Esophagus squamous epithelium (tissue), 5 donors: ENCODE measurements at regions not wholly inside any gene's neighbourhood (a gene's known extent, or its start where the extent isn't known, plus 50 kb on each side); places are given as distances from the start of the nearest gene placed in this dataset.

ENCODE experiments used
- DNase-seq: peaks from one replicate; lab custom pipeline; 2025; lab: John Stamatoyannopoulos, UW
- H3K27ac ChIP-seq, 4 donors: fragments of 200-600 bp; sonication (generic); one replicate each; pipeline ENCODE4 v1.5.1; 2016 to 2019; ENCODE audit warnings: mild to moderate bottlenecking in 1 of 4
- H3K27me3 ChIP-seq, 4 donors: fragments of 200-600 bp; sonication (generic); 1 replicate in 3 of 4; 2 replicates in 1 of 4; pipeline versions ENCODE4 v1.5.1 to v1.6.0; 2017 to 2021; ENCODE audit warnings: antibody characterized with exemption in 1 of 4
- H3K36me3 ChIP-seq, 3 donors: fragments of 200-600 bp; sonication (generic); one replicate each; pipeline ENCODE4 v1.5.1; 2016 to 2019
- H3K4me1 ChIP-seq, 3 donors: fragments of 200-600 bp; sonication (generic); one replicate each; pipeline ENCODE4 v1.5.1; 2017 to 2019
- H3K4me3 ChIP-seq, 4 donors: fragments of 200-600 bp; sonication (generic); 1 replicate in 3 of 4; 2 replicates in 1 of 4; pipeline ENCODE4 v1.5.1; 2016 to 2019; ENCODE audit warnings: mild to moderate bottlenecking in 2 of 4, moderate library complexity in 1 of 4
- H3K9me3 ChIP-seq, 3 donors: fragments of 200-600 bp; sonication (generic); one replicate each; pipeline ENCODE4 v1.5.1; 2016 to 2019
- POLR2A ChIP-seq, 4 donors: fragments of 450-650 bp; IDR thresholded peaks; one replicate each; pipeline ENCODE4 v1.6.1; 2017; ENCODE audit warnings: antibody characterized with exemption in 4 of 4, mild to moderate bottlenecking in 4 of 4, moderate library complexity in 3 of 4
- WGBS, 2 donors: methylation state at CpG; one replicate each; pipeline ENCODE4 v1.1.5; 2018; 5-methylcytosine and 5-hydroxymethylcytosine counted together
- intact Hi-C: fragments of 100-400 bp; cut with DNase I; formaldehyde crosslinking; loops from one replicate; pipeline ENCODE4 v1.15.0; 2022
- TF ChIP-seq, protein P1 (sequence below), 6 experiments: fragments of 450-650 bp in 4 of 6; fragments of 200-600 bp in 2 of 6; sonication (generic) in 2 of 6; IDR thresholded peaks; one replicate each; pipeline ENCODE4 v1.5.1; 2016 to 2019; ENCODE audit warnings: antibody characterized with exemption in 6 of 6, mild to moderate bottlenecking in 4 of 6, moderate library complexity in 4 of 6
- donor health status: DM: yes; HTN: yes; CAD: no.

DNA sequence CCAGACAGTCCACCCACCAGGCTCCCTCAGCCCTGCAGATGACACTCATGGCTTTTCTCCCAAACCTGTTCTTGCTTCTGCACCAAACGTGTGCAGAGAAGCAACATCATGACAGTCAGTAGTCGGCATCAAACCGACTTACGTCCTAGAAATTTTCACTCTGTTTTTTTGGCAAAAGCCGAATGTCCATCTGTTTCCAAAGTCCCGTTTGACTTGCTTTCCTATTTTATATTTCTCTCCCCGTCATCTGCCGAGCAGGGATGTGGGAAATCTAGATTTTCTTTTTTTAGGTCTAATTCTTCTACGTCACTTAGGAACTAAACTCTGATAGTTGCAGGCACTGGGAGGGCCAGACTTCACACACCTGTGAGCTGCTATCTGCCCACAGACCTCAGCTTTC is 104.9 kb downstream of the RMI2 start:
- H3K4me3 ChIP-seq: no peak overlapping the region
- H3K9me3 ChIP-seq: no peaks in the 10 kb centered on the region
- intact Hi-C loops: no loop called here
- no peak for TF ChIP-seq POLR2A (IDR thresholded peaks at IDR 0.05)
- TF ChIP-seq, protein P1, sequence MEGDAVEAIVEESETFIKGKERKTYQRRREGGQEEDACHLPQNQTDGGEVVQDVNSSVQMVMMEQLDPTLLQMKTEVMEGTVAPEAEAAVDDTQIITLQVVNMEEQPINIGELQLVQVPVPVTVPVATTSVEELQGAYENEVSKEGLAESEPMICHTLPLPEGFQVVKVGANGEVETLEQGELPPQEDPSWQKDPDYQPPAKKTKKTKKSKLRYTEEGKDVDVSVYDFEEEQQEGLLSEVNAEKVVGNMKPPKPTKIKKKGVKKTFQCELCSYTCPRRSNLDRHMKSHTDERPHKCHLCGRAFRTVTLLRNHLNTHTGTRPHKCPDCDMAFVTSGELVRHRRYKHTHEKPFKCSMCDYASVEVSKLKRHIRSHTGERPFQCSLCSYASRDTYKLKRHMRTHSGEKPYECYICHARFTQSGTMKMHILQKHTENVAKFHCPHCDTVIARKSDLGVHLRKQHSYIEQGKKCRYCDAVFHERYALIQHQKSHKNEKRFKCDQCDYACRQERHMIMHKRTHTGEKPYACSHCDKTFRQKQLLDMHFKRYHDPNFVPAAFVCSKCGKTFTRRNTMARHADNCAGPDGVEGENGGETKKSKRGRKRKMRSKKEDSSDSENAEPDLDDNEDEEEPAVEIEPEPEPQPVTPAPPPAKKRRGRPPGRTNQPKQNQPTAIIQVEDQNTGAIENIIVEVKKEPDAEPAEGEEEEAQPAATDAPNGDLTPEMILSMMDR (IDR thresholded peaks at IDR 0.05): no peak
- no peak overlapping the region for H3K27ac ChIP-seq
- H3K27me3 ChIP-seq: no peaks in the 10 kb centered on the region
- WGBS, 2 donors: 89 to 91% methylated on average over 9 of the region's 9 CpGs
- H3K4me1 ChIP-seq: peaks cover 0 to 16% (median 4%) of the 10 kb centered on the region in 3 donors
- no peaks in the 10 kb centered on the region for H3K36me3 ChIP-seq
- no peak for DNase-seq

DNA sequence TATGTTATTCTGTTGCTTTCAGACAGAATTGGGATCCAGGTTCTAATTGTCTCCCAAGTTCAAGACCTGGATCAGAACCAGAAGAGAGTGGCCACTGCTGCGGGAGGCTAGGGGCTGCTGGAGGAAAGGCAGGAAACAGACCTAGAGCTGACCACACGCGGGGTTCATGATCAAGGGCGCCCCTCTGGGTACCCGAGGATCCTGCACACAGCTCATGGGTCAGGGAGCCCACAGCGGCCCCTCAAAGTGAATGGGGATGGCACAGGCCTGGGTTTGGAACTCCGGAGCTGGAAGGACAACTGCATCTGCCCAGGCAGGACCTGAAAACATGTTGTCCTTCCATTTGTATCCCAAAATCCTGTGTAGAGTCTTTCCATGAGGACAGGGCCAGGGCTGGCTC is 107.0 kb downstream of the RMI2 start:
- no peaks in the 10 kb centered on the region for H3K9me3 ChIP-seq
- no peak overlapping the region for H3K4me3 ChIP-seq

DNA sequence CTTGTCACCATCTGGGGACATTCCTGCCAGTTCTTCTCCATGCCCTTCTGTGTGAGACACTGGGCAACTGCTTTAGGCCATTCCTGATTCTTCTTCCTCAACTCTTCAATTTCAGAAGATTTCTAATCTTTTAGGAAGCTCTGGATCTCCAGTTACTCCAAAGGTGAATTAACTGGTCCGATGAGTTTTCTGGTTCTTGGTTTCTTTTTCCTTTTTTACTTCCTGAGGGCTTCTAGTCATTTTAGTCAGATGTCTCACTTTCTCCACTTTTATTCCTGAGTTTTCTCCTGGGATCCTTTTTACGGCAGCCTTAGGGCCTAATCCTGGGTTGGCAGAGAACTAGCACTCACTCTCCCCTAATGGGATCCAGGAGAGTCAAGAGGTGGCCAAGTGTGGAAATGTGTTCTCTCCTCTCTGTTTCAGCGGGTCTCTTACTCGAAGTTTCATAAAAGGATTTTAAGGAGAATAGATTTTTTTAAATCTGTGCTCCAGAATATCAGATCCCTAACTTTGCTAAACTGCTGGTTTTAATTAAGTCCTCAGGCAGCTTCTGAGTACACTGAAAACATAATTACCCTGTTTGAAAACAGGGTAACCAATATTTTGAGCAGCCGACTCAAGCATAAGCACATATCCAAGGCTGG is 107.6 kb downstream of the RMI2 start:
- Histone ChIP-seq H3K4me1 (peaks cover 0 to 16% (median 4%) of the 10 kb centered on the region in 3 donors), H3K27me3 (no peaks in the 10 kb centered on the region), H3K36me3 (no peaks in the 10 kb centered on the region), H3K27ac (peak overlapping the region in 2 of 4 donors; percentile 16 to 30), H3K9me3 (no peaks in the 10 kb centered on the region), H3K4me3 (no peak overlapping the region)
- TF ChIP-seq, protein P1 (IDR thresholded peaks at IDR 0.05): no peak
- no peak for TF ChIP-seq POLR2A (IDR thresholded peaks at IDR 0.05)
- no peak for DNase-seq
- WGBS, 2 donors: 35% methylated on average over 5 of the region's 5 CpGs
- intact Hi-C loops: no loop called here

More for the DNA sequence above, 107.0 kb downstream of the RMI2 start:
- intact Hi-C loops: no loop called here
- H3K36me3 ChIP-seq: no peaks in the 10 kb centered on the region
- H3K27ac ChIP-seq: peak overlapping the region in 2 of 4 donors; percentile 16 to 30
- no peak for DNase-seq
- whole genome bisulfite sequencing, 2 donors: 77 to 83% methylated on average over 5 to 7 of the region's 7 CpGs
- no peaks in the 10 kb centered on the region for H3K27me3 ChIP-seq
- no peak for TF ChIP-seq POLR2A (IDR thresholded peaks at IDR 0.05)
- TF ChIP-seq, protein P1 (IDR thresholded peaks at IDR 0.05): no peak
- peaks cover 0 to 16% (median 4%) of the 10 kb centered on the region in 3 donors for H3K4me1 ChIP-seq

DNA sequence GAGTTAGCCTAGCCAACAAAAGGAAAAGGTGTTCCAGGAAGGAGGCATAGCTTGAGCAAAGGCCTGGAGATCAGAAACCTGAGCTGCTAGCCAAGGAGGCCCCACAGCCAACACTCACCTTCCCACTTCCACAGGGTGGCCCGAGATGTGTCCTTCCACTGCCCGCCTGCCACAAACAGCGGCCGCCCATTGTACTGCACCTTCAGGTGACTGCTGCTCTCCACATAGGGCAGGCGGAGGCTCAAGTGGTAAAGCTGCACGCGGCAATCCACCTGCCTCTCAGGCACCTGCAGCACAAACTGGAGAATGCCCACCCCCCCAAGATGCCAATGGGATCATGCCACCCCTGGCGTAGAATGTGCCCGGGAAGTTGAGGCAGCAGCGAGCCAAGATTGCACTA is 111.5 kb downstream of the RMI2 start:
- Histone ChIP-seq H3K27me3 (no peaks in the 10 kb centered on the region), H3K36me3 (no peaks in the 10 kb centered on the region), H3K27ac (no peak overlapping the region), H3K4me3 (no peak overlapping the region), H3K9me3 (no peaks in the 10 kb centered on the region), H3K4me1 (peaks cover 0 to 16% (median 4%) of the 10 kb centered on the region in 3 donors)
- no peak for TF ChIP-seq POLR2A (IDR thresholded peaks at IDR 0.05)
- TF ChIP-seq, protein P1 (IDR thresholded peaks at IDR 0.05): no peak
- WGBS, 2 donors: 50 to 100% methylated on average over 2 to 8 of the region's 10 CpGs
- no peak for DNase-seq
- intact Hi-C loops: no loop called here

DNA sequence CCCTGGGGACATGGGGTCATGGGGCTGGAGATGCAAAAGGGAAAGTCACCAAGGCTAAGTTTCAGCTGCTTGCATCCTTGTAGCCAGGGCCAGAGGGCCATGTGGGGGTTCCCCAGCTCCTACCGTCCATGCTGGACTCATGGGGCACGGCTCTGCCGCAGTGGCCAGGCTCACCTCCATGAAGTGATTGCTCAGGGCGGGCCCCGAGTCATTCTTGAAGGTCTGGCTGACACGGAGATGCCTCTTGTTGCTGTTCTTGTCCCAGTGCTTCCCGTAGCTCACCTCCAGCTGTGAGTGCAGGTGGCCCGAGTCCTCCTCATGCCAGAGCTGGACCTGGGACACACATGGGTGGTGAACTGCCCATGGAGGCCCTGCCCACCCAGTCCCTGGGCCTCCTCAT is 114.5 kb downstream of the RMI2 start:
- H3K4me3 ChIP-seq: no peak overlapping the region
- intact Hi-C loops: no loop called here
- H3K27ac ChIP-seq: no peak overlapping the region
- H3K9me3 ChIP-seq: no peaks in the 10 kb centered on the region
- 88% methylated on average over 3 of the region's 8 CpGs; no CpG with 5 or more reads in 1 of the 2 donors for WGBS, 2 donors
- H3K4me1 ChIP-seq: no peaks in the 10 kb centered on the region
- no peak for DNase-seq
- H3K36me3 ChIP-seq: no peaks in the 10 kb centered on the region
- H3K27me3 ChIP-seq: no peaks in the 10 kb centered on the region
- no peak for TF ChIP-seq POLR2A (IDR thresholded peaks at IDR 0.05)
- TF ChIP-seq, protein P1 (IDR thresholded peaks at IDR 0.05): no peak
